Transverse colon (tissue), 4 donors: ENCODE measurements at regions not wholly inside any gene's neighbourhood (a gene's known extent, or its start where the extent isn't known, plus 50 kb on each side); places are given as distances from the start of the nearest gene placed in this dataset.

Experiments used
- CTCF ChIP-seq, 5 experiments: fragments of 200-600 bp in 3 of 5; fragments of 450-650 bp in 2 of 5; sonication (generic) in 3 of 5; IDR thresholded peaks; 1 replicate in 2 of 5; 2 replicates in 3 of 5; pipeline ENCODE4 v1.5.1; 2016 to 2017; ENCODE audit warnings: antibody characterized with exemption in 5 of 5, inconsistent platforms in 3 of 5, mild to moderate bottlenecking in 2 of 5, moderate library complexity in 1 of 5
- EP300 ChIP-seq: sonication (generic); formaldehyde crosslinking; IDR thresholded peaks from one replicate; pipeline ENCODE4 v1.6.1; 2017; ENCODE audit warnings: antibody characterized with exemption, low read depth
- POLR2AphosphoS5 ChIP-seq, 3 donors: sonication (generic); formaldehyde crosslinking; IDR thresholded peaks; one replicate each; pipeline ENCODE4 v1.6.1; 2016; ENCODE audit warnings: antibody characterized with exemption in 3 of 3

- no peak for TF ChIP-seq CTCF (IDR thresholded peaks at IDR 0.05)
- TF ChIP-seq EP300: no peak
- TF ChIP-seq POLR2AphosphoS5 (IDR thresholded peaks at IDR 0.05): no peak
Observed at GRCh38 chr7:98541101-98541500, 76.0 kb upstream of the NPTX2 start.
